ENCODE measurements at regions not wholly inside any gene's neighbourhood (a gene's known extent, or its start where the extent isn't known, plus 50 kb on each side); places are given as distances from the start of the nearest gene placed in this dataset.
A peak's percentile ranks its signal among the peaks of the same experiment; 100 is the strongest.
"Not testable (repeated sequence)": the region's sequence is repeated elsewhere in the genome, so short reads cannot be mapped to it uniquely, and the experiment has no call there.

DNA sequence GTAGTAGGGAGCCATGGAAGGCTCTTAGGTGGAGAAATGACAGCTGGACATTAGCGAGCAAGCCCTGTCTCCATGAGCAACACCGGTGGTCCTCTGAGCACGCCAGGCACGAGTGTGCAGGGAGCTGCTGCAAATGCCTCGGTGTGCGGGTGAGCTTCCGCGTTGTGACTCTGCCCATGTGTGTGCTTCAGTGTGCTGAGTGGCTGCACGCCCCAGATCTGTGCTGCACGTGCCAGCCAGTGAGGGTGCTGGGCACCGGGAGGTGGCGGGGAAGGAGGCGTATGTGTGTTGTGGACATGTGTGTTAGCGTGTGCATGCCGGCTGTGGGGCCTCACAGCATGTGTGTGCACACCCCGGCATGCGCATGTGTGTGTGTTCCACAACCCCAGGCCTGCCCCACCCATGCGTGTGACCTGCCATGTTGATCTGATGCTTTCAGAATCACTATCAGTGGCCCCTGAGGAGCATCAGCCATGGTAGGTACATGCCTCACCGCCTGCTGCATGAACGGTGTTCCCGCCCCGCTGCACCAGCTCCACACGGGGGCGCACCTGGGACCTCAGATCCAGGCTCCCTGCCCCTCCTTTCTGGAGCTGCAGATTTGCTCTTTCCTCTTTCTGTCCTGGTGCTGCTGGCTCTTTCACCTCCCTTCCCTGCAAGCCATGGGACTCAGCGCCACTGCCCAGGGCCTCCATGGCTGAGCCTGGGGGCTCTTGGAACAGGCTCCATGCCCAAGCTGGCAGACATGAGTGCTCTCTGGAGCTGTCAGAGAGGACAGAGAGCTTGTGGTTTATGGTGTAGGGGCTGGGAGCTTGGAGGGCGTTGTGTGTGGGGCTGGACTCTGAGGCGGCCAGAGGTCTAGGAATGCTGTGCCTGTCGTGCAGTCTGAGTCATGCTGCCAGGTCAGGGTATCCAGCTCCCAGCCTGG lies 169.4 kb downstream of the TBC1D2B start:
- TF ChIP-seq, protein P1, sequence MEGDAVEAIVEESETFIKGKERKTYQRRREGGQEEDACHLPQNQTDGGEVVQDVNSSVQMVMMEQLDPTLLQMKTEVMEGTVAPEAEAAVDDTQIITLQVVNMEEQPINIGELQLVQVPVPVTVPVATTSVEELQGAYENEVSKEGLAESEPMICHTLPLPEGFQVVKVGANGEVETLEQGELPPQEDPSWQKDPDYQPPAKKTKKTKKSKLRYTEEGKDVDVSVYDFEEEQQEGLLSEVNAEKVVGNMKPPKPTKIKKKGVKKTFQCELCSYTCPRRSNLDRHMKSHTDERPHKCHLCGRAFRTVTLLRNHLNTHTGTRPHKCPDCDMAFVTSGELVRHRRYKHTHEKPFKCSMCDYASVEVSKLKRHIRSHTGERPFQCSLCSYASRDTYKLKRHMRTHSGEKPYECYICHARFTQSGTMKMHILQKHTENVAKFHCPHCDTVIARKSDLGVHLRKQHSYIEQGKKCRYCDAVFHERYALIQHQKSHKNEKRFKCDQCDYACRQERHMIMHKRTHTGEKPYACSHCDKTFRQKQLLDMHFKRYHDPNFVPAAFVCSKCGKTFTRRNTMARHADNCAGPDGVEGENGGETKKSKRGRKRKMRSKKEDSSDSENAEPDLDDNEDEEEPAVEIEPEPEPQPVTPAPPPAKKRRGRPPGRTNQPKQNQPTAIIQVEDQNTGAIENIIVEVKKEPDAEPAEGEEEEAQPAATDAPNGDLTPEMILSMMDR (IDR thresholded peaks at IDR 0.05; ENCODE audit: low read depth, low read length), result peak; percentile 0
- DNase-seq (ENCODE audit: low read depth in 2 of 2), result peak; percentile 26 to 62
- no peak overlapping the region for H3K4me3 ChIP-seq (replicated peaks in 1 of 2; ENCODE audit: low read depth in 2 of 2, low read length in 2 of 2)

DNA sequence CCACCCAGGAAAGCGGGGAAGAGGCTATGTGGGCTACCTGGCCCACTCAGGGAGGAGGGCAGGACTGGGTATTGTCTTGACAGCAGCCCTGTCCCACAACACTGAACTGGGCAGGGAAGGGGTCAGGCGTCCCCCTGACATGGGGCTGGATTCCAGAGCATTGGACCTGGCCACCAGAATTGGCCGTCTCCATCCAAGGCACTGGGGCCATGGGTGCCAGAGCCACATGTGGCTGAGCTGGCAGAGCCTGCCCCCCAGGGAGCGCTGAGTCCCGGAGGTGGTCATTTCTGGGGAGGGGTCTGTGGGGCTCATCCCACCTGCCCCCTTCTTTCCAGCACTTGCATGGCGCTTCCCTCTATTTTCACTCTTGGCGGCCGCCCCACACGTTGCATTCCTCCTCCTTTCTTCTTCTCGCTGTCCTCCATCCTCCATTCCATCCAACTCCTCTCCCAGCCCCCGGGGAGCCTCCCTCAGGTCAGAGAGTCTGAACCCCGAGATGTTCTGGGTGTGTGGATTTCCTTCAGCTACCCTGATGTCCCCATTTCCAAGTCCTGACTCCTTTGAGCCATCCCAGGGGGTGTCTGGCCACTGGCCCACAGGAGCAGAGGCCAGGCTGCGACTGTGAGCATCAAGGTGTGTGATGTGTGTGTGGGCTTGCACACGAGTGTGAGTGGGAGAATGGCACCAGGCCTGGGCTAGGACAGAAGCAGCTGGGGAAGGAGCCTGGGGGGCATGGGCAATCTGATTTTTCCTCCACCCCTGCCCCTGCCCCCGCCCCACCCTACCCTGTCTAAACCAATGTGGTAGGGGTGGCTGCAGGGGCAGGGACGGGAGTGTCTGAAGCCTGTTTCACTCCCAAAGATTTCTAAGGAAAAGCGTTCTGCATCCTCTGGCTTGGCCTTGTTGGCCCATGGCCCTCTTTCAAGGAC lies 171.2 kb downstream of the TBC1D2B start:
- H3K4me3 ChIP-seq (replicated peaks in 1 of 2; ENCODE audit: low read depth in 2 of 2, low read length in 2 of 2); DNase-seq (ENCODE audit: low read depth in 2 of 2): not testable (repeated sequence)

DNA sequence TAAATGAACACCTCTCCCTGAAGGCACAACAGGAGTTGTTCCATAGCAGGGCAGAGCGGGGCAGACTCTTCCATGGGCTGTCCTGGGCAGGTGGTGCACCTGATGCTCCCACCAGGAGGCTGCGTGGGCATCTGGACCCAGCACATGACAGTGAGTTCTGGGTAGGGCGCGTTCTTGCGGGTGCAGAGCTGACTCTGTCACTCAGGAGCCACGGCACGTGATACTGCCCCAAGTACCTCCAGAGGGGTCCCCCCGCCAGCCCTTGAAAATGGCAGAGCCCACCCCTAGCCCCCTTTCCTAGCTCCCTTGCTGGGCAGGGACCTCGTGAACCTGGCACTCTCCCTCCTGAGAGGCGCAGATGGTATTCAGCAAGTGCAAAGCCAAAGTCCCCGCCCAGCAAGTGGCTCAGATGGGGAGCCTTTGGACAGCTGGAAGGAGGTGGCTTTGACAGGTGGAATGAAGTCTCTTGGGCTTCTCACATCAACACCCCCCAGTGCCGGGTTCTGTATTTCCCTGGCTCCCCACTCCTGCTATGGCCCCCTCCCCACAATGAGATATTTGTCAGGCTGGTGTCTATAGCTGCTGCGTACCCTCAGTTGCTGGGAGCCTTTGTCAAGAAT lies 172.1 kb downstream of the TBC1D2B start:
- DNase-seq (ENCODE audit: low read depth in 2 of 2), result no peak
- no peak overlapping the region for H3K4me3 ChIP-seq (replicated peaks in 1 of 2; ENCODE audit: low read depth in 2 of 2, low read length in 2 of 2)
- TF ChIP-seq, protein P1 (IDR thresholded peaks at IDR 0.05; ENCODE audit: low read depth, low read length), result no peak

- no peak for DNase-seq (ENCODE audit: low read depth in 2 of 2)
- TF ChIP-seq, protein P1 (IDR thresholded peaks at IDR 0.05; ENCODE audit: low read depth, low read length), result no peak
- H3K4me3 ChIP-seq (replicated peaks in 1 of 2; ENCODE audit: low read depth in 2 of 2, low read length in 2 of 2), result no peak overlapping the region
Measured at GRCh38 chr15:77904901-77905300, 172.6 kb downstream of the TBC1D2B start.

DNA sequence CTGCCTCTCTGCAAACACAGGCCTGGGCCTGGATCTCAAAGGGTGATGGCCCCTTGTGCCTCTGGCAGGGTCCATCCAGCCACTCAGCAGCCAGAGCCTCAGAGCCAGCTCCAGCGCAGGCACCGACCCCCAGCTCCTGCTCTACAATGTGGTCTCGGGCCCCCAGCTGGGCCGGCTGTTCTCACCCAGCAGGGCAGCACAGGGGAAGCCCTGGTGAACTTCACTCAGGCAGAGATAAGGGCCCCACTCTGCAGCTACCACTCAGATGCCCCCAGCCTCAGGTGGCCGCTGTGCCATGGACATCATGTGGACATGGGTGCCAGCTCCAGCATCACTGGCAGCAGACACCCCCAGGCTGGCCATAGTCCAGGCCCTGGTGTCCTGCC lies 173.1 kb downstream of the TBC1D2B start:
- TF ChIP-seq, protein P1 (IDR thresholded peaks at IDR 0.05; ENCODE audit: low read depth, low read length), result no peak
- DNase-seq (ENCODE audit: low read depth in 2 of 2), result no peak
- no peak overlapping the region for H3K4me3 ChIP-seq (replicated peaks in 1 of 2; ENCODE audit: low read depth in 2 of 2, low read length in 2 of 2)

- not testable (repeated sequence) for DNase-seq (ENCODE audit: low read depth in 2 of 2); H3K4me3 ChIP-seq (replicated peaks in 1 of 2; ENCODE audit: low read depth in 2 of 2, low read length in 2 of 2)
Measured at GRCh38 chr15:77903761-77904435, 173.6 kb downstream of the TBC1D2B start.

Measured in cardiac fibroblast (primary cell).